Endodermal cell (in vitro differentiated cells): ENCODE measurements at regions not wholly inside any gene's neighbourhood (a gene's known extent, or its start where the extent isn't known, plus 50 kb on each side); places are given as distances from the start of the nearest gene placed in this dataset.

Source experiments
- DNase-seq: peaks from one replicate; pipeline ENCODE4 v3.0.0-alpha.2; 2017
- H3K27ac ChIP-seq: 2 replicates; pipeline ENCODE4 v1.5.1; 2013; ENCODE audit warnings: mild to moderate bottlenecking, low read depth, low read length, moderate library complexity
- H3K27me3 ChIP-seq: 2 replicates; pipeline ENCODE4 v1.6.1; 2013; ENCODE audit warnings: mild to moderate bottlenecking, low read length, moderate library complexity; ENCODE audit not compliant: insufficient read depth, control insufficient read depth, poor library complexity, severe bottlenecking
- H3K36me3 ChIP-seq: 2 replicates; pipeline ENCODE4 v1.7.0; 2013; ENCODE audit warnings: mild to moderate bottlenecking, low read length, moderate library complexity; ENCODE audit not compliant: control insufficient read depth, insufficient read depth
- H3K4me1 ChIP-seq: one replicate; pipeline ENCODE4 v1.7.0; 2013; ENCODE audit warnings: low read length; ENCODE audit not compliant: control insufficient read depth, insufficient read depth
- H3K4me3 ChIP-seq: 2 replicates; pipeline ENCODE4 v1.5.1; 2013; ENCODE audit warnings: mild to moderate bottlenecking, low read length, moderate library complexity
- H3K9ac ChIP-seq: 2 replicates; pipeline ENCODE4 v1.6.1; 2013; ENCODE audit warnings: mild to moderate bottlenecking, low read length, moderate library complexity; ENCODE audit not compliant: poor library complexity, severe bottlenecking; ENCODE audit errors: extremely low read depth
- H3K9me3 ChIP-seq: 2 replicates; pipeline ENCODE4 v1.6.1; 2013; ENCODE audit warnings: mild to moderate bottlenecking, low read length, moderate library complexity; ENCODE audit not compliant: control insufficient read depth
- H3K27ac Mint-ChIP-seq: 2 replicates; pipeline ENCODE4 v1.8.0; 2020; ENCODE audit warnings: mixed read lengths
- H3K27me3 Mint-ChIP-seq: 2 replicates; pipeline ENCODE4 v1.8.0; 2021; ENCODE audit warnings: mild to moderate bottlenecking, mixed read lengths; ENCODE audit not compliant: insufficient read depth
- H3K36me3 Mint-ChIP-seq: 2 replicates; pipeline ENCODE4 v1.8.0; 2020; ENCODE audit warnings: low read depth, mixed read lengths
- H3K4me1 Mint-ChIP-seq: 2 replicates; pipeline ENCODE4 v1.8.0; 2020; ENCODE audit warnings: mixed read lengths
- H3K4me3 Mint-ChIP-seq: 2 replicates; pipeline ENCODE4 v1.8.0; 2020; ENCODE audit warnings: mild to moderate bottlenecking, moderate library complexity, mixed read lengths
- H3K9me3 Mint-ChIP-seq: 2 replicates; pipeline ENCODE4 v1.8.0; 2020; ENCODE audit warnings: mild to moderate bottlenecking, mixed read lengths
- CTCF ChIP-seq: fragments of 200-600 bp; sonication (generic); conservative IDR thresholded peaks from 2 replicates; pipeline ENCODE4 v1.5.0; 2021; ENCODE audit warnings: antibody characterized with exemption, mild to moderate bottlenecking
- WGBS, 2 experiments: methylation state at CpG; one replicate each; pipeline versions ENCODE4 v1.1.5 to v1.1.7; 2013; ENCODE audit warnings: missing lambda C conversion rate in 2 of 2, mixed read lengths in 1 of 2; ENCODE audit not compliant: insufficient coverage in 1 of 2, insufficient read length in 1 of 2; 5-methylcytosine and 5-hydroxymethylcytosine counted together

GRCh38 chr11:130635937-130636630, 187.6 kb downstream of the ADAMTS15 start:
- Mint-ChIP-seq H3K27me3 (peaks cover 8% of the 10 kb centered on the region), H3K9me3 (no peaks in the 10 kb centered on the region), H3K36me3 (no peaks in the 10 kb centered on the region), H3K27ac (no peak overlapping the region), H3K4me1 (peaks cover 12% of the 10 kb centered on the region), H3K4me3 (no peak overlapping the region)
- WGBS, 2 experiments = 94 to 100% methylated on average over 2 to 5 of the region's 5 CpGs
- no peaks in the 10 kb centered on the region for H3K36me3 ChIP-seq
- no peaks in the 10 kb centered on the region for H3K27me3 ChIP-seq
- no peak overlapping the region for H3K27ac ChIP-seq
- H3K4me1 ChIP-seq = no peaks in the 10 kb centered on the region
- H3K9me3 ChIP-seq = no peaks in the 10 kb centered on the region
- no peak for DNase-seq
- H3K9ac ChIP-seq = no peak overlapping the region
- no peak for TF ChIP-seq CTCF
- no peak overlapping the region for H3K4me3 ChIP-seq

- Histone ChIP-seq H3K9ac (no peak overlapping the region), H3K9me3 (no peaks in the 10 kb centered on the region), H3K27me3 (no peaks in the 10 kb centered on the region), H3K4me1 (no peaks in the 10 kb centered on the region), H3K4me3 (no peak overlapping the region), H3K36me3 (no peaks in the 10 kb centered on the region), H3K27ac (no peak overlapping the region)
- 85 to 93% methylated on average over 4 to 9 of the region's 9 CpGs for WGBS, 2 experiments
- H3K4me1 Mint-ChIP-seq = peaks cover 12% of the 10 kb centered on the region
- no peak overlapping the region for H3K4me3 Mint-ChIP-seq
- H3K27me3 Mint-ChIP-seq = peaks cover 7% of the 10 kb centered on the region
- no peak for TF ChIP-seq CTCF
- H3K27ac Mint-ChIP-seq = no peak overlapping the region
- H3K9me3 Mint-ChIP-seq = no peaks in the 10 kb centered on the region
- no peaks in the 10 kb centered on the region for H3K36me3 Mint-ChIP-seq
- DNase-seq = no peak
Measured at GRCh38 chr11:130636722-130637464, 188.4 kb downstream of the ADAMTS15 start.

GRCh38 chr11:130637566-130637965, 189.1 kb downstream of the ADAMTS15 start:
- no peak for TF ChIP-seq CTCF
- H3K4me1 ChIP-seq = no peaks in the 10 kb centered on the region
- H3K4me3 Mint-ChIP-seq = no peak overlapping the region
- H3K9ac ChIP-seq = no peak overlapping the region
- no peak overlapping the region for H3K27ac Mint-ChIP-seq
- DNase-seq = no peak
- H3K4me1 Mint-ChIP-seq = peaks cover 12% of the 10 kb centered on the region
- no peaks in the 10 kb centered on the region for H3K36me3 Mint-ChIP-seq
- H3K9me3 ChIP-seq = no peaks in the 10 kb centered on the region
- H3K27ac ChIP-seq = no peak overlapping the region
- H3K4me3 ChIP-seq = no peak overlapping the region
- H3K27me3 Mint-ChIP-seq = peaks cover 3% of the 10 kb centered on the region
- no peaks in the 10 kb centered on the region for H3K9me3 Mint-ChIP-seq
- no peaks in the 10 kb centered on the region for H3K36me3 ChIP-seq
- WGBS, 2 experiments = 82 to 93% methylated on average over 4 to 7 of the region's 7 CpGs
- H3K27me3 ChIP-seq = no peaks in the 10 kb centered on the region
